GM20431 (cell line): ENCODE measurements at regions not wholly inside any gene's neighbourhood (a gene's known extent, or its start where the extent isn't known, plus 50 kb on each side); places are given as distances from the start of the nearest gene placed in this dataset.

Experiments used
- in situ Hi-C: fragments of 300-500 bp; cut with MseI, MboI; formaldehyde crosslinking; loops from one replicate; pipeline ENCODE4 v1.15.0; 2020; ENCODE audit warnings: low sequenced_read_pairs; ENCODE audit not compliant: unreplicated experiment

DNA sequence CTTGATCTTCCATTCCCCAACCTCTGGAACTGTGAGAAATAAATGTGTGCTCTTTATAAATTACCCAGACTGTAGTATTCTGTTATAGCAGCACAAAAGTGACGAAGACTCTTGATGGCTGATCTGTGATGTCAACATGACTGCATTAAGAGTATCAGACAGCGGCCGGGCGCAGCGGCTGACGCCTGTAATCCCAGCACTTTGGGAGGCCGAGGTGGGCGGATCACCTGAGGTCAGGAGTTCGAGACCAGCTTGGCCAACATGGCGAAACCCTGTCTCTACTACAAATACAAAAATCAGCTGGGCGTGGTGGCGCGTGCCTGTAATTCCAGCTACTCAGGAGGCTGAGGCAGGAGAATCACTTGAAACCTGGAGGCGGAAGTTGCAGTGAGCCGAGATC is 56.3 kb upstream of the ARL4C start:
- in situ Hi-C loops, result loop anchor here (10.0 kb wide), 1 partner anchor 562 kb away; no protein-coding TSS in a partner anchor

GRCh38 chr2:234550511-234551107 is 53.7 kb upstream of the ARL4C start:
- in situ Hi-C loops, result loop anchor here (10.0 kb wide), 1 partner anchor 564 kb away; no protein-coding TSS in a partner anchor

GRCh38 chr2:234550056-234550455 is 53.2 kb upstream of the ARL4C start:
- in situ Hi-C loops, result loop anchor here (10.0 kb wide), 1 partner anchor 565 kb away; no protein-coding TSS in a partner anchor

DNA sequence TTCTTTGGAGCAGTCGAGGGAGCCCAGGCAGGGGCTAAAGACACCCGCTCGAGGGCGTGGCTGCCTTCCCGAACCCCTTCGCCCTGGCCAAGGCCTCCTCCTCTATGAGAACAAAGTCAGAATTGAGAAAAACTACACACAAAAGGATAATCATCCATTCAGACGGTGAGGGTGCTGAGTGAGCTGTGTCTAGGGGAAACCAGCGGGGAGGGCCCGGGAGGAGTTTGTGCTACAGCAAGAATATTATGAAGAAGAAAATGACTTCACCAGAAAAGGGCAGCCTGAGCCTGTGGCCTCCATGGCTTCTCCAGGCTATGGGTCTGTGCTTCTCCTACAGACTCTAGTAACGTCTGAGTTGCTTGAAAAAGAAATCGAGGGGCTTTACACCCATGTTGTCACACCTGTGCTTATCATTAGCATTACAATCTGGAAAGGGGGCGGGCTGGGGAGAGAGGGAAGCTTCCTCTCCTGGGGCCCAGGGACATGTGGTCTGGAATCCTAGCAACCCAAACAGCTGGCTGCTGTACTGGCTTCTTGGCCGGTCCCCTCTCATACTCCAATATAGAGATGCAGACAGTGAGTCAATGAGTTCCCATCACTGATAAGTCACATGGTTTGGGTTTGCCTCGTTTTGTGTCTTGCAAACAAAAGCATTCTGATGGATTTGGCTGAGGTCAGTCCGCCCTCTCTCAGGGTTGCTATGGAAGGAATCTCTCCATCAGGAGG is 52.0 kb upstream of the ARL4C start:
- in situ Hi-C loops, result no loop called here

DNA sequence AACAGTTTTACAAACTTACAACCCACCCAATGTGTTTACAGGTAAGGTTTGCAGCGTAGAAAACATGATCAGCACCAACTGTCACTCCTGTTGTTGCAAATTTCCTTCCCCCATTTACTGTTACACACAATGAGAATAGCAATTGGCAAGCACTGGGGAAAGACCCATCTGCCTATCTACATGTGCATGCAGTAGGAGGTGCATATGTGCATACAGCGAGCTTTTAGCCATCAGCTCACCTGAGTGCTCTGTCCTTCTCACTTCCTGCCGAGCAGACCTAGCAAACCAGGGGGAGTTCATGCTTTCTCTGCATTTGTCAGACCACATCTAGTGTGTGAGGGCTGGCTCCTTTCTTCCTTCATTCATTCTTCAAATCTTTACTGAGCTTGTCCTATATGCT is 49.9 kb upstream of the ARL4C start:
- in situ Hi-C loops, result no loop called here
